Body of pancreas (tissue), 4 donors: ENCODE measurements at regions not wholly inside any gene's neighbourhood (a gene's known extent, or its start where the extent isn't known, plus 50 kb on each side); places are given as distances from the start of the nearest gene placed in this dataset.
"Not testable (repeated sequence)": the region's sequence is repeated elsewhere in the genome, so short reads cannot be mapped to it uniquely, and the experiment has no call there.

ENCODE experiments used
- ATAC-seq: fragments of 150-250 bp; one replicate; pipeline ENCODE4 v1.9.1; 2016
- DNase-seq, 4 donors: peaks; one replicate each; pipeline ENCODE4 v3.0.0-alpha.2; 2019
- H3K27ac ChIP-seq, 4 donors: fragments of 200-600 bp; sonication (generic); 1 replicate in 3 of 4; 2 replicates in 1 of 4; pipeline versions ENCODE4 v1.5.1 to v1.6.1; 2016 to 2019; ENCODE audit warnings: mild to moderate bottlenecking in 1 of 4, mixed read lengths in 1 of 4, moderate library complexity in 1 of 4
- H3K27me3 ChIP-seq, 2 donors: fragments of 200-600 bp; sonication (generic); one replicate each; pipeline ENCODE4 v1.6.0; 2016; ENCODE audit warnings: mild to moderate bottlenecking in 1 of 2
- H3K36me3 ChIP-seq, 2 donors: fragments of 200-600 bp; sonication (generic); replicated peaks in 1 of 2; 2 replicates each; pipeline ENCODE4 v1.5.1; 2016; ENCODE audit warnings: low read depth in 2 of 2; ENCODE audit not compliant: insufficient read depth in 1 of 2
- H3K4me1 ChIP-seq: fragments of 200-600 bp; sonication (generic); one replicate; pipeline ENCODE4 v1.6.0; 2016
- H3K4me3 ChIP-seq, 2 donors: fragments of 200-600 bp; sonication (generic); 1 replicate in 1 of 2; 2 replicates in 1 of 2; pipeline ENCODE4 v1.5.1; 2016 to 2019
- H3K9me3 ChIP-seq, 3 donors: fragments of 200-600 bp; sonication (generic); 1 replicate in 2 of 3; 2 replicates in 1 of 3; pipeline ENCODE4 v1.5.1; 2016
- CTCF ChIP-seq, 7 experiments: fragments of 450-650 bp in 4 of 7; fragments of 200-600 bp in 3 of 7; sonication (generic) in 3 of 7; IDR thresholded peaks; one replicate each; pipeline ENCODE4 v1.5.1; 2016 to 2019; ENCODE audit warnings: antibody characterized with exemption in 7 of 7
- POLR2A ChIP-seq, 3 donors: fragments of 450-650 bp; IDR thresholded peaks; one replicate each; pipeline ENCODE4 v1.6.1; 2016; ENCODE audit warnings: antibody characterized with exemption in 3 of 3, mild to moderate bottlenecking in 2 of 3
- WGBS, 2 donors: methylation state at CpG; one replicate each; pipeline ENCODE4 v1.1.5; 2017; 5-methylcytosine and 5-hydroxymethylcytosine counted together
- intact Hi-C: fragments of 100-400 bp; cut with DNase I; formaldehyde crosslinking; loops from one replicate; pipeline ENCODE4 v1.15.1; 2023

GRCh38 chr21:20486303-20486702 lies 511.9 kb upstream of the NCAM2 start:
- ATAC-seq (no peak), DNase-seq (no peak)
- TF ChIP-seq POLR2A (IDR thresholded peaks at IDR 0.05) = no peak
- TF ChIP-seq CTCF (IDR thresholded peaks at IDR 0.05) = no peak
- Histone ChIP-seq H3K4me1 (no peaks in the 10 kb centered on the region), H3K36me3 (no peaks in the 10 kb centered on the region), H3K4me3 (no peak overlapping the region), H3K27me3 (no peaks in the 10 kb centered on the region), H3K9me3 (no peaks in the 10 kb centered on the region), H3K27ac (no peak overlapping the region)
- intact Hi-C loops = no loop called here

- H3K27ac ChIP-seq, H3K4me3 ChIP-seq, ATAC-seq, H3K27me3 ChIP-seq, H3K9me3 ChIP-seq, H3K36me3 ChIP-seq, intact Hi-C loops, DNase-seq, H3K4me1 ChIP-seq: not testable (repeated sequence)
- 38 to 53% methylated on average over 3 of the region's 3 CpGs for WGBS, 2 donors
Measured at GRCh38 chr21:20502915-20503314, 495.3 kb upstream of the NCAM2 start.

- H3K27me3 ChIP-seq = no peaks in the 10 kb centered on the region
- TF ChIP-seq CTCF (IDR thresholded peaks at IDR 0.05) = no peak
- TF ChIP-seq POLR2A (IDR thresholded peaks at IDR 0.05) = no peak
- H3K4me1 ChIP-seq = no peaks in the 10 kb centered on the region
- H3K36me3 ChIP-seq = no peaks in the 10 kb centered on the region
- H3K9me3 ChIP-seq = no peaks in the 10 kb centered on the region
- 80 to 88% methylated on average over 2 to 5 of the region's 5 CpGs for WGBS, 2 donors
- intact Hi-C loops = no loop called here
- H3K4me3 ChIP-seq = no peak overlapping the region
- DNase-seq (no peak), ATAC-seq (no peak)
- no peak overlapping the region for H3K27ac ChIP-seq
Measured at GRCh38 chr21:20507783-20508182, 490.4 kb upstream of the NCAM2 start.

- 38 to 50% methylated on average over 4 of the region's 4 CpGs for WGBS, 2 donors
- H3K27ac ChIP-seq = no peak overlapping the region
- no peak overlapping the region for H3K4me3 ChIP-seq
- H3K4me1 ChIP-seq = no peaks in the 10 kb centered on the region
- DNase-seq (no peak), ATAC-seq (no peak)
- no peaks in the 10 kb centered on the region for H3K9me3 ChIP-seq
- H3K36me3 ChIP-seq = no peaks in the 10 kb centered on the region
- TF ChIP-seq POLR2A (IDR thresholded peaks at IDR 0.05) = no peak
- H3K27me3 ChIP-seq = no peaks in the 10 kb centered on the region
- intact Hi-C loops = no loop called here
Measured at GRCh38 chr21:20511216-20511880, 486.9 kb upstream of the NCAM2 start.

GRCh38 chr21:20515446-20515845 lies 482.8 kb upstream of the NCAM2 start:
- Histone ChIP-seq H3K9me3 (no peaks in the 10 kb centered on the region), H3K36me3 (no peaks in the 10 kb centered on the region), H3K4me3 (no peak overlapping the region), H3K4me1 (no peaks in the 10 kb centered on the region), H3K27me3 (no peaks in the 10 kb centered on the region), H3K27ac (no peak overlapping the region)
- DNase-seq = no peak
- WGBS, 2 donors = 64 to 72% methylated on average over 3 of the region's 3 CpGs
- intact Hi-C loops = no loop called here
- ATAC-seq = no peak
- TF ChIP-seq CTCF (IDR thresholded peaks at IDR 0.05) (no peak), POLR2A (IDR thresholded peaks at IDR 0.05) (no peak)

GRCh38 chr21:20519076-20519475 lies 479.1 kb upstream of the NCAM2 start:
- no peak for ATAC-seq
- H3K9me3 ChIP-seq = no peaks in the 10 kb centered on the region

More at GRCh38 chr21:20519076-20519475, 479.1 kb upstream of the NCAM2 start:
- H3K36me3 ChIP-seq = no peaks in the 10 kb centered on the region
- H3K4me1 ChIP-seq = no peaks in the 10 kb centered on the region
- no peak overlapping the region for H3K27ac ChIP-seq
- TF ChIP-seq CTCF (IDR thresholded peaks at IDR 0.05) = no peak
- TF ChIP-seq POLR2A (IDR thresholded peaks at IDR 0.05) = no peak
- H3K27me3 ChIP-seq = no peaks in the 10 kb centered on the region
- no peak for DNase-seq
- WGBS, 2 donors = 43 to 57% methylated on average over 3 of the region's 3 CpGs
- no peak overlapping the region for H3K4me3 ChIP-seq
- intact Hi-C loops = no loop called here
